SK-N-SH treated with all-trans-retinoic acid at 6 μM for 48 hours (cell line): ENCODE measurements at regions not wholly inside any gene's neighbourhood (a gene's known extent, or its start where the extent isn't known, plus 50 kb on each side); places are given as distances from the start of the nearest gene placed in this dataset.

Experiments used
- ATAC-seq: fragments of 200-7000 bp; cut with Tn5 transposase; 3 replicates; pipeline ENCODE4 v1.9.1; 2020; ENCODE audit warnings: mild to moderate bottlenecking, moderate library complexity
- ARNTL ChIP-seq: fragments of 450-650 bp; formaldehyde crosslinking; IDR thresholded peaks from 2 replicates; pipeline ENCODE4 v1.5.0; 2020; ENCODE audit warnings: low read depth, mild to moderate bottlenecking, moderate library complexity, borderline replicate concordance
- BACH2 ChIP-seq: fragments of 250-450 bp; sonication (Bioruptor Pico); IDR thresholded peaks from 2 replicates; pipeline ENCODE4 v1.9.0; 2021; ENCODE audit warnings: mild to moderate bottlenecking, borderline replicate concordance
- CSDC2 ChIP-seq: fragments of 250-450 bp; sonication (Bioruptor Pico); IDR thresholded peaks from 2 replicates; pipeline ENCODE4 v1.5.0; 2020; ENCODE audit warnings: mild to moderate bottlenecking, moderate library complexity
- CSRNP3 ChIP-seq: fragments of 250-450 bp; sonication (Bioruptor Pico); IDR thresholded peaks from 2 replicates; pipeline ENCODE4 v1.5.1; 2021; ENCODE audit warnings: mild to moderate bottlenecking, moderate library complexity
- ESRRG ChIP-seq: fragments of 250-450 bp; sonication (Bioruptor Pico); IDR thresholded peaks from 2 replicates; pipeline ENCODE4 v1.6.1; 2021; ENCODE audit warnings: mild to moderate bottlenecking
- GLIS3 ChIP-seq: fragments of 250-450 bp; sonication (Bioruptor Pico); IDR thresholded peaks from 2 replicates; pipeline ENCODE4 v1.5.0; 2020; ENCODE audit warnings: mild to moderate bottlenecking, moderate library complexity
- ISL1 ChIP-seq: fragments of 250-450 bp; sonication (Bioruptor Pico); IDR thresholded peaks from 2 replicates; pipeline ENCODE4 v2.1.2; 2022; ENCODE audit warnings: mild to moderate bottlenecking, moderate library complexity
- OSR1 ChIP-seq: fragments of 250-450 bp; sonication (Bioruptor Pico); IDR thresholded peaks from 2 replicates; pipeline ENCODE4 v1.8.0; 2022; ENCODE audit warnings: moderate library complexity, mild to moderate bottlenecking, inconsistent platforms
- PATZ1 ChIP-seq: fragments of 250-450 bp; sonication (Bioruptor Pico); IDR thresholded peaks from 2 replicates; pipeline ENCODE4 v1.8.0; 2020; ENCODE audit warnings: mild to moderate bottlenecking, moderate library complexity, borderline replicate concordance
- POU6F1 ChIP-seq: fragments of 250-450 bp; sonication (Bioruptor Pico); IDR thresholded peaks from 2 replicates; pipeline ENCODE4 v1.8.0; 2021; ENCODE audit warnings: low read depth, mild to moderate bottlenecking, moderate library complexity, borderline replicate concordance
- RARB ChIP-seq: fragments of 250-450 bp; sonication (Bioruptor Pico); IDR thresholded peaks from 2 replicates; pipeline ENCODE4 v1.8.0; 2021; ENCODE audit warnings: mild to moderate bottlenecking, moderate library complexity
- SNAI2 ChIP-seq: fragments of 250-450 bp; sonication (Bioruptor Pico); IDR thresholded peaks from 2 replicates; pipeline ENCODE4 v1.5.0; 2020; ENCODE audit warnings: mild to moderate bottlenecking, moderate library complexity
- TOX ChIP-seq: fragments of 250-450 bp; sonication (Bioruptor Pico); IDR thresholded peaks from 2 replicates; pipeline ENCODE4 v1.8.0; 2021; ENCODE audit warnings: mild to moderate bottlenecking, moderate library complexity, borderline replicate concordance
- TSHZ2 ChIP-seq: fragments of 250-450 bp; sonication (Bioruptor Pico); IDR thresholded peaks from 2 replicates; pipeline ENCODE4 v1.5.0; 2020; ENCODE audit warnings: mild to moderate bottlenecking, moderate library complexity
- ZC3H10 ChIP-seq: fragments of 250-450 bp; sonication (Bioruptor Pico); IDR thresholded peaks from 2 replicates; pipeline ENCODE4 v1.5.1; 2021; ENCODE audit warnings: mild to moderate bottlenecking, moderate library complexity
- ZFP3 ChIP-seq: fragments of 250-450 bp; sonication (Bioruptor Pico); IDR thresholded peaks from 2 replicates; pipeline ENCODE4 v1.5.0; 2020; ENCODE audit warnings: mild to moderate bottlenecking, moderate library complexity
- ZFP30 ChIP-seq: fragments of 450-650 bp; formaldehyde crosslinking; IDR thresholded peaks from 2 replicates; pipeline ENCODE4 v1.5.0; 2022; ENCODE audit warnings: mild to moderate bottlenecking, moderate library complexity
- ZNF565 ChIP-seq: fragments of 450-650 bp; formaldehyde crosslinking; conservative IDR thresholded peaks from 2 replicates; pipeline ENCODE4 v1.5.0; 2020; ENCODE audit warnings: low read depth, mild to moderate bottlenecking, moderate library complexity
- ZNF70 ChIP-seq: fragments of 450-650 bp; formaldehyde crosslinking; IDR thresholded peaks from 2 replicates; pipeline ENCODE4 v1.5.0; 2020; ENCODE audit warnings: mild to moderate bottlenecking, moderate library complexity
- ZNF8 ChIP-seq: fragments of 450-650 bp; formaldehyde crosslinking; IDR thresholded peaks from 2 replicates; pipeline ENCODE4 v1.5.0; 2020; ENCODE audit warnings: mild to moderate bottlenecking, moderate library complexity

- TF ChIP-seq RARB (CRISPR knock-in tag) (no peak), OSR1 (CRISPR knock-in tag) (no peak), POU6F1 (CRISPR knock-in tag) (no peak), ZFP3 (CRISPR knock-in tag) (no peak), CSDC2 (no peak), ARNTL (CRISPR knock-in tag) (no peak), GLIS3 (CRISPR knock-in tag) (no peak), ZNF70 (CRISPR knock-in tag) (no peak), TOX (CRISPR knock-in tag) (no peak), PATZ1 (CRISPR knock-in tag) (no peak), SNAI2 (no peak), ZC3H10 (CRISPR knock-in tag) (no peak), BACH2 (CRISPR knock-in tag) (no peak), TSHZ2 (no peak), CSRNP3 (no peak), ESRRG (no peak), ZNF565 (no peak)
- TF ChIP-seq, all 23 proteins: peak for 0
- ATAC-seq: no peak
Measured at GRCh38 chr14:86790408-86791364, 1202.3 kb downstream of the GALC start.

- peak; percentile 30; the same call in 1 of the 3 replicates for ATAC-seq
- no peak for TF ChIP-seq ZNF8 (CRISPR knock-in tag)
- TF ChIP-seq TOX (CRISPR knock-in tag): no peak; the same call in 1 of the 2 replicates
- no peak for TF ChIP-seq PATZ1 (CRISPR knock-in tag)
Measured at GRCh38 chr14:86788224-86788623, 1204.8 kb downstream of the GALC start.

- TF ChIP-seq ZNF8 (CRISPR knock-in tag) (no peak), ISL1 (CRISPR knock-in tag) (no peak), ESRRG (no peak), GLIS3 (CRISPR knock-in tag) (no peak), ZFP3 (CRISPR knock-in tag) (no peak), PATZ1 (CRISPR knock-in tag) (no peak), ZFP30 (CRISPR knock-in tag) (no peak), ARNTL (CRISPR knock-in tag) (no peak), RARB (CRISPR knock-in tag) (no peak)
- TF ChIP-seq, all 23 proteins: peak for 0
- ATAC-seq: peak; percentile 70
Measured at GRCh38 chr14:86787717-86788116, 1205.3 kb downstream of the GALC start.
